ENCODE measurements at regions not wholly inside any gene's neighbourhood (a gene's known extent, or its start where the extent isn't known, plus 50 kb on each side); places are given as distances from the start of the nearest gene placed in this dataset.

DNA sequence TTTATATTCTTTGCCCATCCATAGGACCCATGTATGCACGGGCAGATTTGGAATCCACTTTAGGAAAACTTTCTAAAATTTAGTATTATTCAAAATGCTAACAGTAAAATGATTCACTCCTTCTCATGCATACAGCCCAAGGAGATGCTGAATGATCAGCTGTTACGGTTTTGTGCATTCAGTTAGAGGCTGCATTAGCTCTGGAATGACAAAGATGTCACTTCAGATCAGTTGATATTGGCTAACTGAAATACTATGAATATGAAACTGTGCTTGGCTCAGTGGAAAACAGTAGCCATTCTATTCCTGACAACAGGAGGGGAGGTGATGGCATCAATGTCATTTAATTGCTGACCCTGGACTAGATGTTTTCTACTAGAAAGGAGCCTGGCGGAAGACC lies 560.7 kb downstream of the ZNF608 start:
- no peak for TF ChIP-seq POLR2A (IDR thresholded peaks at IDR 0.05)
- TF ChIP-seq, protein P1, sequence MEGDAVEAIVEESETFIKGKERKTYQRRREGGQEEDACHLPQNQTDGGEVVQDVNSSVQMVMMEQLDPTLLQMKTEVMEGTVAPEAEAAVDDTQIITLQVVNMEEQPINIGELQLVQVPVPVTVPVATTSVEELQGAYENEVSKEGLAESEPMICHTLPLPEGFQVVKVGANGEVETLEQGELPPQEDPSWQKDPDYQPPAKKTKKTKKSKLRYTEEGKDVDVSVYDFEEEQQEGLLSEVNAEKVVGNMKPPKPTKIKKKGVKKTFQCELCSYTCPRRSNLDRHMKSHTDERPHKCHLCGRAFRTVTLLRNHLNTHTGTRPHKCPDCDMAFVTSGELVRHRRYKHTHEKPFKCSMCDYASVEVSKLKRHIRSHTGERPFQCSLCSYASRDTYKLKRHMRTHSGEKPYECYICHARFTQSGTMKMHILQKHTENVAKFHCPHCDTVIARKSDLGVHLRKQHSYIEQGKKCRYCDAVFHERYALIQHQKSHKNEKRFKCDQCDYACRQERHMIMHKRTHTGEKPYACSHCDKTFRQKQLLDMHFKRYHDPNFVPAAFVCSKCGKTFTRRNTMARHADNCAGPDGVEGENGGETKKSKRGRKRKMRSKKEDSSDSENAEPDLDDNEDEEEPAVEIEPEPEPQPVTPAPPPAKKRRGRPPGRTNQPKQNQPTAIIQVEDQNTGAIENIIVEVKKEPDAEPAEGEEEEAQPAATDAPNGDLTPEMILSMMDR (IDR thresholded peaks at IDR 0.05) = no peak

All from thyroid gland (tissue), 4 donors.